ENCODE measurements at regions not wholly inside any gene's neighbourhood (a gene's known extent, or its start where the extent isn't known, plus 50 kb on each side); places are given as distances from the start of the nearest gene placed in this dataset.

DNA sequence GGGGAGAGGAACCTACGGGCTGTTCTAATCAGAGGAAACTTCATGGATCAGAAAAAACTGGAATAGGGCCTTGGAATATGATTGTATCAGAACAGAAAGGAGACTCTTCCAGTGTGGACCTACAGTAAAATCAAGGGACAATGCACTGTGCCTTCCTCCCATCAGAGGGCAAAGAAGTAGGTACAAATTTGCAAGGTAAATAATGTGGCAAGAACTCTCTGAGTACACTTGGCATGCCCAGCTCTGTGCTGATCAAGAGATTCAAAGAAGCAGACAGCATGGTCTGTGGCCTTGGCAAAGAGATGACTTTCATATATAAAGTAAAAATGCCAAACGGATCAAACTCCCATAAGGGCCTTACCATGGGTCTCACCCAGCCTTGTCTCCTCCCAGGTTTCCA is 242.6 kb upstream of the OSR1 start:
- TF ChIP-seq, protein P1, sequence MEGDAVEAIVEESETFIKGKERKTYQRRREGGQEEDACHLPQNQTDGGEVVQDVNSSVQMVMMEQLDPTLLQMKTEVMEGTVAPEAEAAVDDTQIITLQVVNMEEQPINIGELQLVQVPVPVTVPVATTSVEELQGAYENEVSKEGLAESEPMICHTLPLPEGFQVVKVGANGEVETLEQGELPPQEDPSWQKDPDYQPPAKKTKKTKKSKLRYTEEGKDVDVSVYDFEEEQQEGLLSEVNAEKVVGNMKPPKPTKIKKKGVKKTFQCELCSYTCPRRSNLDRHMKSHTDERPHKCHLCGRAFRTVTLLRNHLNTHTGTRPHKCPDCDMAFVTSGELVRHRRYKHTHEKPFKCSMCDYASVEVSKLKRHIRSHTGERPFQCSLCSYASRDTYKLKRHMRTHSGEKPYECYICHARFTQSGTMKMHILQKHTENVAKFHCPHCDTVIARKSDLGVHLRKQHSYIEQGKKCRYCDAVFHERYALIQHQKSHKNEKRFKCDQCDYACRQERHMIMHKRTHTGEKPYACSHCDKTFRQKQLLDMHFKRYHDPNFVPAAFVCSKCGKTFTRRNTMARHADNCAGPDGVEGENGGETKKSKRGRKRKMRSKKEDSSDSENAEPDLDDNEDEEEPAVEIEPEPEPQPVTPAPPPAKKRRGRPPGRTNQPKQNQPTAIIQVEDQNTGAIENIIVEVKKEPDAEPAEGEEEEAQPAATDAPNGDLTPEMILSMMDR (IDR thresholded peaks at IDR 0.05) = no peak
- no peak for TF ChIP-seq POLR2A (IDR thresholded peaks at IDR 0.05)
- TF ChIP-seq EP300 (IDR thresholded peaks at IDR 0.05) = no peak
- TF ChIP-seq POLR2AphosphoS5 (IDR thresholded peaks at IDR 0.05) = no peak
- no peaks in the 10 kb centered on the region for H3K4me1 ChIP-seq
- no peaks in the 10 kb centered on the region for H3K27me3 ChIP-seq
- no peaks in the 10 kb centered on the region for H3K36me3 ChIP-seq
- 76 to 78% methylated on average over 2 of the region's 2 CpGs for WGBS, 2 donors
- H3K9me3 ChIP-seq = no peaks in the 10 kb centered on the region
- ATAC-seq (ENCODE audit: low FRiP score in 2 of 2) (no peak), DNase-seq (no peak)
- H3K4me3 ChIP-seq = no peak overlapping the region
- no peak overlapping the region for H3K27ac ChIP-seq

DNA sequence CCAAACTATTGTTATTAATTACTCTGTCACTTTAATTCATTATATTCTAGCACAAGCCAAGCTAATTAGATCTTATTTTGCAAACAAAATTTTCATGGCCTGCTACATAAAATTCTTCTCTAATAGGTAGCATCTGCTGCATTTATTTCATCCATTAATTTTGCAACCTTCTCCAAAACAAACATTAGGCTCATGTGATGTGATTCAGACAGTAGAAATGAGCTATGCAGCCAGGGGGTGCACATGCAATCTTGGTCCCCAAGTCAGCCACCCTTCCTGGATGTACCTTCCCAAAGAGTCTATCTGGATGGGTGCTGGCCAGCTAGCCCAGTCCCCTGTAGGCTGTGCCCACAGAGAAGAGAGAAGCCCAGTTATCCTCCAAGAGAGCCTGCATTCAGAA is 242.1 kb upstream of the OSR1 start:
- Histone ChIP-seq H3K4me3 (no peak overlapping the region), H3K27ac (no peak overlapping the region), H3K4me1 (no peaks in the 10 kb centered on the region), H3K36me3 (no peaks in the 10 kb centered on the region), H3K9me3 (no peaks in the 10 kb centered on the region), H3K27me3 (no peaks in the 10 kb centered on the region)
- TF ChIP-seq POLR2A (IDR thresholded peaks at IDR 0.05) (no peak), POLR2AphosphoS5 (IDR thresholded peaks at IDR 0.05) (no peak), EP300 (IDR thresholded peaks at IDR 0.05) (no peak)
- TF ChIP-seq, protein P1 (IDR thresholded peaks at IDR 0.05) = no peak
- DNase-seq = no peak
- no peak for ATAC-seq (ENCODE audit: low FRiP score in 2 of 2)

DNA sequence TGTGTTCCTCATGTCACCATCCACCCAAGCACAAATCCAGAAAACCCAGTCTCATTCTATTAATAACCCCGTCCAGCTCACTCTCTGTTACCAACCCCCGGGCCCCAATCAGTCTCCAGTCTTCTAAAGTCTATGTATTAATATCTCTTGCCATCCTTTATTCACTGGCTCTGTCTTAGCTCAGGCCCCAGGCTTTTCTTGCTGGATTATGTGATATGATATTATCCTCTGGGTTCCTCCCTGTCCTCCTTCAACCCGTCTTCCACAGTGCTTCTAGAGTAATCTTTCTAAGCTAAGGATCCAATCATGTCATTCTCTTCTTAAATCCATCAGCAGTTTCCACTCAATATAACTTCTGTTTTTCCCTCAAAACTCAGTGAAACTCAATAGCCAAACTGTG is 240.5 kb upstream of the OSR1 start:
- Histone ChIP-seq H3K36me3 (no peaks in the 10 kb centered on the region), H3K27ac (no peak overlapping the region), H3K9me3 (no peaks in the 10 kb centered on the region), H3K4me1 (no peaks in the 10 kb centered on the region), H3K4me3 (no peak overlapping the region), H3K27me3 (no peaks in the 10 kb centered on the region)
- no peak for ATAC-seq (ENCODE audit: low FRiP score in 2 of 2)
- 58 to 87% methylated on average over 3 of the region's 3 CpGs for whole genome bisulfite sequencing, 2 donors
- TF ChIP-seq EP300 (IDR thresholded peaks at IDR 0.05) (no peak), POLR2AphosphoS5 (IDR thresholded peaks at IDR 0.05) (no peak), POLR2A (IDR thresholded peaks at IDR 0.05) (no peak)
- TF ChIP-seq, protein P1 (IDR thresholded peaks at IDR 0.05) = no peak
- DNase-seq = no peak

DNA sequence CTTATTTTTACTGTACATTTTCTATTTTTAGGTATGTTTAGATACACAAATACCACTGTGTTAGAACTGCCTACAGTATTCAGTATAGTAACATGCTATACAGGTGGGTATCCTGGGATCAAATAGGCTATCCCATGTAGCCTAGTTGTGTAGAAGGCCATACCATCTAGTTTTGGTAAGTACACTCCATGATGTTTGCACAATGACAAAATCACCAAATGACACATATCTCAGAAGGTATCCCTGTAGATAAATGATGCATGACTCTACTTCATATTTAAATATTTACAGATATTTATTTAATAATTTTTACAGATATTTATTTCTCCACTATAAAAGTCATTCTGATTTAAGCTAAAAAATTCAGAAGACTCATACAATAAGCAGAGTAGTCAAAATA is 233.8 kb upstream of the OSR1 start:
- no peaks in the 10 kb centered on the region for H3K4me1 ChIP-seq
- H3K27ac ChIP-seq = no peak overlapping the region
- no peaks in the 10 kb centered on the region for H3K36me3 ChIP-seq
- no peaks in the 10 kb centered on the region for H3K27me3 ChIP-seq
- no peak for DNase-seq
- ATAC-seq (ENCODE audit: low FRiP score in 2 of 2) = no peak
- H3K9me3 ChIP-seq = no peaks in the 10 kb centered on the region
- H3K4me3 ChIP-seq = no peak overlapping the region
- TF ChIP-seq EP300 (IDR thresholded peaks at IDR 0.05) = no peak
- TF ChIP-seq POLR2AphosphoS5 (IDR thresholded peaks at IDR 0.05) = no peak
- TF ChIP-seq, protein P1 (IDR thresholded peaks at IDR 0.05) = no peak
- no peak for TF ChIP-seq POLR2A (IDR thresholded peaks at IDR 0.05)

DNA sequence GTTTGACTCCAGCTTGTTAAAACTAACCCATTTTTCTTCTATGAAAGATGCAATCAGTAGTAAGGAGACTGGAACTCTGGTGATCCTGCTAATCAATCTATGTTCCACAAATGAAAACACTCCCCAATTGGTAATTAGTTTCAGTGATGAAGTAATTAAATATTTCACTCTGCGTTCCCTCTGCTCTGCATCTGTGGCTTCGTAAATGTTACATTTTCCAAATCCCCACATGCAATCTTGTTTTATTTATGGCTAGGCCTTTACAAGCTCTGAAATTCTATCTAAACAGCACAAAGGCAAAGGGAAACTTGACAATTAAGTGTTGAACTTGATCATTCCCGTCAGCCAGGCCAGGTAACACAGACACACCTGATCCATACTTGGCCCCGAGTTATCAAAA is 231.4 kb upstream of the OSR1 start:
- no peaks in the 10 kb centered on the region for H3K27me3 ChIP-seq
- TF ChIP-seq POLR2A (IDR thresholded peaks at IDR 0.05) = no peak
- no peak for TF ChIP-seq POLR2AphosphoS5 (IDR thresholded peaks at IDR 0.05)
- TF ChIP-seq EP300 (IDR thresholded peaks at IDR 0.05) = no peak
- TF ChIP-seq, protein P1 (IDR thresholded peaks at IDR 0.05) = no peak
- no peak for ATAC-seq (ENCODE audit: low FRiP score in 2 of 2)
- H3K9me3 ChIP-seq = no peaks in the 10 kb centered on the region
- H3K4me1 ChIP-seq = no peaks in the 10 kb centered on the region
- no peak overlapping the region for H3K4me3 ChIP-seq
- DNase-seq = no peak
- WGBS, 2 donors = 94% methylated on average over 4 of the region's 4 CpGs
- H3K27ac ChIP-seq = no peak overlapping the region
- no peaks in the 10 kb centered on the region for H3K36me3 ChIP-seq

All from upper lobe of left lung (tissue), 6 donors.